ENCODE measurements at regions not wholly inside any gene's neighbourhood (a gene's known extent, or its start where the extent isn't known, plus 50 kb on each side); places are given as distances from the start of the nearest gene placed in this dataset.
"Not testable (repeated sequence)": the region's sequence is repeated elsewhere in the genome, so short reads cannot be mapped to it uniquely, and the experiment has no call there.

DNA sequence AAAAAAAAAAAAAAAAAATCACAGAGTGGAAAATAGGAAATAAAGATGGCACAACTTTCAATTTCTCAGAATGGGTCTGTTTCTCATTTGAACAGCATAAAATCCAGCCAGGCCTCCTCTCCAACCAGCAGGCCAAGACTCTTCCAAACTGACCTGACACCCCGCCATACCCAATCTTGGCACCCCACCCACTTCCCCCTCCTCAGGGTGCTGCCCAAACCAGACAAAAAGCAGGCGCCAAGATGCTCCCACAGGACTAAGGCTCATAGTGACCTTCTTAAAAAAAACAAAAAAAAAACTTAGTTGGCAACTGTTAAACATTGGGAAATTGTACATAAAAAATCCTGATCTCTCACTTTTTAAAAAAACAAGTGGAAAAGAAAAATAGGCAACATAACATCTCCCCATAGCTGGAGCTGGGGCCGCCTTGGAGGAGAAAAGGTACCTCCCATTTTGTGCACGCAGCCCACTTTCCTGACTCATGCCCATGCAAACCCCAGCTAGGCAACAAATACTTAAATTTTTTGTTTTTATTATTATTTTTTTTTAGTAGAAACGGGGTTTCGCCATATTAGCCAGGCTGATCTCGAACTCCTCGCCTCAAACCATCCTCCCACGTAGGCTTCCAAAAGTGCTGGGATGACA is 124.9 kb upstream of the RRN3 start:
- not testable (repeated sequence) for H3K4me3 ChIP-seq, DNase-seq, H3K27me3 ChIP-seq, H3K36me3 ChIP-seq, H3K9me3 ChIP-seq

DNA sequence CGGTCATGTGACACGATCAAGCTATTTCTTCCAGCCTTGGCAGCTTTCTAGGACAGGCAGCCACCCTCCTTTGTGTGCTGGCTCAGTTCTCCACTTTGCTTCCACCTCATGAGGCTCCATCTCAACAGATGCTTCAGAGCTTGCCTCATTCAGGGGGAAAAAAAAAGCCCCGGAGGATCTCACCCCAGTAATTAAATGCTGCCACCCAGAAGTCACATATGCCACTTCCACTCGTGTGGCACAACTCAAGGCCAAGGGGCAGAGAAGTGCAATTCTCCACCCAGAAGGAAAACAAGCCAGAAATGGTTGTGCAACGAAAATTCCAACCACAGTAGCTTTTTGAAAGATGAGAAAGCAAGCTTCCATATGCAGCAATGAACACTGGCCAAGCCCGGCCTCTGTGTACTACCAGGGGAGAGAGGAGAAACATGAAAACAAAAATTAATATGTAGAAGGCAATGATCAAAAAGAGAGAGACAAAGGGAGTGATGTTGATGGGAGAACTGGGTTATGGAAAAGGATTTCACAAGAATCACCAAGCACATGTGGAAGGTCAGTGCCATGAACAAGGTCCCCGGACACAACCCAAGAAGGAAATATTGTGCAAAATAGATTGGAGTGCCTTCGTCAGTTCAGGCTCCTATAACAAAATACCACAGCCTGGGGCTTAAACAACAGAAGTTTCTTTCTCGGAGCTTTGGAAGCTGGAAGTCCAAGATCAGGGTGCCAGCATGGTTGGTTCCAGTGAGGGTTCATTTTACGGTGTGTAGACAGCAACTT is 113.3 kb upstream of the RRN3 start:
- not testable (repeated sequence) for H3K4me3 ChIP-seq, H3K36me3 ChIP-seq, H3K9me3 ChIP-seq, H3K27me3 ChIP-seq, DNase-seq

DNA sequence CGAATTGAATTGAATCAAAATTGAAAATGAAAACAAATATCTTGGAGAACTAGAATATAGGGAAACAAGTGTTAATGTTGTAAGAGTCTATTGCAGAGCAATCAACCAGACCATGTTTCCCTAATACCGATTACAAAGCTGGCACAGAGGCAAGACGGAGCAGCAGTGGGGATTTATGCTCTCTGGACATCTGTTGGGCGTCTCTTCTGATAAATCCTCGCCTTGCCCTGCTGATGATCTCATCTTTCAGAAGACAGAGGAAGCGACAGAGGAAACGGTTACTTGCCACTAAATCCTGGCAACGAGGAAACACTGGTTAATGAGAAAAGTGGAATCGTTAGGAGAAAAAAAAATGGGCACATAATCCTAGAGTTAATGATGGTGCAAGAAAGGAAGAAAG is 112.4 kb upstream of the RRN3 start:
- H3K9me3 ChIP-seq, DNase-seq, H3K4me3 ChIP-seq, H3K27me3 ChIP-seq, H3K36me3 ChIP-seq: not testable (repeated sequence)

DNA sequence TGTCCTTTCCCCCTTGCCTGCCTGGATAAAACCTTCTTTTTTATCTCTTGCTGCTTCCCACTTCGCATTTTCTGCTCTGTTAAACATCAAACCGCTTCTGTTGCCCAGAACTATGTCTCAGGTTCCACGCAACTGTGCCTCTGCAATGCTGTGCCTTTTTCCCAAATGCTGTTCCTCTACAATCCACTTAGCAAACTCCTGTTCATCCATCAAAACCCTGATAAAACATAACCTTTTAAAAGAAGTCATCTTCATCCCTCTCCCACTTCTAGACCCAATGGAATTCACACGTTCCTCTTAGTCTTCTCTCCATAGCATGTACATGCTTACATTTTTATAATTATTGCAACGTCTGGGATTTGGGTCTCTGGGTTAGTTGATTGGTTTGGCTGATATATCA is 111.9 kb upstream of the RRN3 start:
- not testable (repeated sequence) for H3K9me3 ChIP-seq, H3K27me3 ChIP-seq, H3K36me3 ChIP-seq, H3K4me3 ChIP-seq, DNase-seq

DNA sequence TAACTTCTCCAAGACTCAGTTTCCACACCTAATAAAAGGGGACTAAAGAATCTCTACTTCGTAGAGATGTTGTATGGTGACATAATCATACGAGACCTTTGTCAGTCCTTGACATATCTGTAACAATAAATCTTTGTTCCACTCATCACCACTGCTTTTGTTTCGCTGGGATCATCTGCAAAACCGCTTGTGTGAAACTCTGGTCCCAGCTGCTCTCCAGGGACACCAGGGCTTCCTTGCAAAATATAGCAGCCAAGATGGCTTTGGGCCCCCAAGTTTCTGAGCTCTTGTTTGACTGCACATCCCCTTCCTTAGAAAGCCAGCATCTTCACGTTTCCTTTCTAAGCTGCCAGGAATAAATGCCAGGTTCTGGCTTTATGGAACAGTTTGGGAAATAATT is 110.5 kb upstream of the RRN3 start:
- not testable (repeated sequence) for H3K9me3 ChIP-seq, H3K27me3 ChIP-seq, DNase-seq, H3K36me3 ChIP-seq, H3K4me3 ChIP-seq

DNA sequence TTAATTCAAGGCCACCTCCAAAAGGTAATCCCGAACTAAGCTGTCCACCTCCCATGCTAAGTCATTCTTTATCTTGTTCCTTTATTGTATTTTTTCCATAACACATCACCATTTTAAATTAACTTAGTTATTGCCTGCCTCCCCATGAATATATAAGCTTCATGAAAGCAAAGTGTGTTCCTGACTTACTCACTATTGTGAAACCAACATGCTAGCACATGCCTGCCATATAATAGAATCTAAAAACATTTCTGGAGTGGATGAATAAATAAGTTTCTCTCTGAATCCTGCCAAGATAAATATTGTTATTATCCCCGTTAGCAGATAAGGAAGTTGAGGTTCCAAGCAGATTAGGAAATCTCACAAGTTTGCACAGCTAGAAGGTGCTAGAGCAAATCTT is 98.7 kb upstream of the RRN3 start:
- H3K9me3 ChIP-seq, H3K4me3 ChIP-seq, H3K36me3 ChIP-seq, H3K27me3 ChIP-seq, DNase-seq: not testable (repeated sequence)

DNA sequence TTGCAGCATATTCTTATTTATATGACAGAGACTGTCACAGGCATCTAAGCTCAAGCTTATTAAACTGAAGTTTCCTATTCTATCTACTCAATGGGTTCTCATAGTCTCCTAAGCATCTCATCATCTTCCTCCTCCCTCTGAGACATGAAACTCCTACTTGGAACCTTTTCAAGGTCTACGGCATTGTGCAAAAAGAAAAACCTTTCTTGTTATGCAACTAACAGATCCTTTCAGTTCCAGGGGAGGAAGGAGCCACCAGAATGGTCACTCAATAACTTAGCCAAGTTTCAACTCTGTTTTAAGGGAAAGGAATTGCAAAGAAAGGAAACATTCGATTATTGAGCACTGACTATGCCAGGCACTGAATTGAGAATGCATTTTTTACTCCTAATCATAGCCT is 98.1 kb upstream of the RRN3 start:
- H3K9me3 ChIP-seq, H3K36me3 ChIP-seq, H3K27me3 ChIP-seq, H3K4me3 ChIP-seq, DNase-seq: not testable (repeated sequence)

DNA sequence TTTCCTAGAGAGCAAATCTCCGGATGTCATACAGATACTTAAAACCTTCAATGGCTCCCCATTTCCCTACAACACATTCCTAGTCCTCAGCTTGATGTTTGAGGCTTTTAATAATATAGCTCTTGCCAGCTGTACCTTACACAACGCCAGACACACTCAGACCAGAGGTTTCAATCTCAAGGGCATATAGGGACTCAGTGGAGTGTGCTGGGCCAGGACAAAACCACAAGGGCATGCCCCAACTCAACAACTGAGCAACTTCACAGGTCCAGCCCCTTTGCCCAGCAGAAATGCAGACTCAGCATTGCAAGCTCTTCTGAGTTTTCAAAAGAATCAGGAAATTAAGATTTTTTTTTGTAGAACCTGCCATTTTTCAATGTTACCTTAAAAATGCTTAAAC is 95.4 kb upstream of the RRN3 start:
- H3K4me3 ChIP-seq, DNase-seq, H3K36me3 ChIP-seq, H3K27me3 ChIP-seq, H3K9me3 ChIP-seq: not testable (repeated sequence)
